Testis (tissue), 2 donors: ENCODE measurements at regions not wholly inside any gene's neighbourhood (a gene's known extent, or its start where the extent isn't known, plus 50 kb on each side); places are given as distances from the start of the nearest gene placed in this dataset.

Experiments
- DNase-seq: peaks from one replicate; pipeline ENCODE4 v3.0.0-alpha.2; 2019
- H3K27ac ChIP-seq, 2 donors: fragments of 200-600 bp; sonication (generic); one replicate each; pipeline ENCODE4 v1.5.1; 2019
- H3K27me3 ChIP-seq: fragments of 200-600 bp; sonication (generic); one replicate; pipeline ENCODE4 v1.5.1; 2019
- H3K36me3 ChIP-seq: fragments of 200-600 bp; sonication (generic); one replicate; pipeline ENCODE4 v1.5.1; 2017; ENCODE audit warnings: low read depth; ENCODE audit errors: missing control alignments
- H3K4me1 ChIP-seq: fragments of 200-600 bp; sonication (generic); one replicate; pipeline ENCODE4 v1.5.1; 2019
- H3K4me3 ChIP-seq, 2 donors: fragments of 200-600 bp; sonication (generic); one replicate each; pipeline ENCODE4 v1.5.1; 2017 to 2019
- H3K9me3 ChIP-seq: fragments of 200-600 bp; sonication (generic); one replicate; pipeline ENCODE4 v1.5.1; 2017
- CTCF ChIP-seq, 3 experiments: fragments of 450-650 bp in 2 of 3; fragments of 200-600 bp in 1 of 3; sonication (generic) in 1 of 3; IDR thresholded peaks; one replicate each; pipeline ENCODE4 v1.5.1; 2016 to 2019; ENCODE audit warnings: antibody characterized with exemption in 3 of 3, mild to moderate bottlenecking in 2 of 3, moderate library complexity in 1 of 3
- POLR2A ChIP-seq: fragments of 450-650 bp; IDR thresholded peaks from one replicate; pipeline ENCODE4 v1.6.1; 2017; ENCODE audit warnings: antibody characterized with exemption, mild to moderate bottlenecking, moderate library complexity
- WGBS, 2 donors: methylation state at CpG; one replicate each; pipeline ENCODE4 v1.1.5; 2018; 5-methylcytosine and 5-hydroxymethylcytosine counted together
- intact Hi-C: fragments of 100-400 bp; cut with DNase I; formaldehyde crosslinking; loops from one replicate; pipeline ENCODE4 v1.15.1; 2023; ENCODE audit warnings: low total_unique reads

DNA sequence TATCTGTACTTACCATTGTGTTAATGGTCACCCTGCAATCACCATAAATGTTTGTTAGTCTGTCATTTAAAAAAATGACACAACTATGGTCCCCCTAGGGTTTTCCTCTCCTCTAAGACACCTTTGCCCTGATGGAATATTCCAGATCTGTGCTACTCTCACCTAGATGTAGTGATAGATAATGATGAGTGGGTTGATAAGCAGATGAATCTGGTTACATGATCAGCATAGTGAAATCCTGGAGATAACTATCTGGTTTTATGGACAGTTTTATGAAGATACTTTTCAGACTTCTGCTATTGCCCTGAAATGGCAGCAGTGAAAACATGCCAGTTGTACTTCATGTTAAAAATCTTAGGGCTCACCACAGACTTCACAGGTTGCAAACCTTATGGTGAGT, 152.4 kb downstream of the GATA3 start:
- Histone ChIP-seq H3K4me1 (no peaks in the 10 kb centered on the region), H3K9me3 (no peaks in the 10 kb centered on the region), H3K36me3 (no peaks in the 10 kb centered on the region), H3K27me3 (no peaks in the 10 kb centered on the region), H3K4me3 (no peak overlapping the region), H3K27ac (no peak overlapping the region)
- TF ChIP-seq CTCF (IDR thresholded peaks at IDR 0.05), result no peak
- intact Hi-C loops, result no loop called here
- DNase-seq, result no peak

DNA sequence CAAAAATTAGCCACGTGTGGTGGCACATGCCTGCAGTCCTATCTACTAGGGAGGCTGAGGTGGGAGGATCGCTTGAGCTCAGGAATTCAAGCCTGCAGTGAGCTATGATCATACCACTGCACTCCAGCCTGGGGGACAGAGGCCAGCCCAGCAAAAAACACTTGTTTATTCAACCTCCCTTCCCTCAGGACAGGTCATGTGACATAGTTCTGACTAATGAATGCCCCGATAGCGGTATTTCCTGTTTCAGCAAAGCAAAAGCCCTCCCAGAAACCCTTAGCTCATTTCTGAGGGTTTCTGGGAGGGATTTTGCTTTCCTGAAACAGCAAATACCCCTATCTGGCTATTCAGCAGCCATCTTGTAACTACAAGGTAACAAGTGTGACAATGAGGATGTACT, 157.1 kb downstream of the GATA3 start:
- no peaks in the 10 kb centered on the region for H3K9me3 ChIP-seq
- 80 to 86% methylated on average over 4 of the region's 4 CpGs for WGBS, 2 donors
- no peaks in the 10 kb centered on the region for H3K4me1 ChIP-seq
- H3K4me3 ChIP-seq, result no peak overlapping the region
- no peaks in the 10 kb centered on the region for H3K36me3 ChIP-seq
- no peaks in the 10 kb centered on the region for H3K27me3 ChIP-seq
- H3K27ac ChIP-seq, result no peak overlapping the region
- no peak for DNase-seq
- intact Hi-C loops, result no loop called here
- TF ChIP-seq POLR2A (no peak), CTCF (IDR thresholded peaks at IDR 0.05) (no peak)

GRCh38 chr10:8213735-8214134, 159.2 kb downstream of the GATA3 start:
- WGBS, 2 donors, result 90 to 98% methylated on average over 2 of the region's 2 CpGs

DNA sequence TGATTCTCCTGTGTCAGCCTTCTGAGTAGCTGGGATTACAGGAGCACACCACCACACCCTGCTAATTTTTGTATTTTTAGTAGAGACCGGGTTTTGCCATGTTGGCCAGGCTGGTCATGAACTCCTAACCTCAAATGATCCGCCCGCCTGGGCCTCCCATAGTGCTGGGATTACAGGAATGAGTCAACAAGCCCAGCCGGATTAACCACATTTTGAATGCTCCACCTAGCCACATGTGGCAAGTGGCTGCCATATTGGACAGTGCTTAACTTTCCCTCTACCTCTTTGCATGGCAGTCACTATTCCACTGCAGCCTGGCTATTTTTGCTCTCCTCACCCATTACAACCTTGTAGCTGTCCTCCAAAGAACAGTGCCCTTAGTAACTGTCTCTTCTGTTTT, 160.1 kb downstream of the GATA3 start:
- no peaks in the 10 kb centered on the region for H3K4me1 ChIP-seq
- intact Hi-C loops, result no loop called here

More at GRCh38 chr10:8213735-8214134, 159.2 kb downstream of the GATA3 start:
- no peak for DNase-seq
- Histone ChIP-seq H3K36me3 (no peaks in the 10 kb centered on the region), H3K9me3 (no peaks in the 10 kb centered on the region), H3K27ac (no peak overlapping the region), H3K4me1 (no peaks in the 10 kb centered on the region), H3K4me3 (no peak overlapping the region), H3K27me3 (no peaks in the 10 kb centered on the region)
- intact Hi-C loops, result no loop called here
- no peak for TF ChIP-seq POLR2A
- TF ChIP-seq CTCF (IDR thresholded peaks at IDR 0.05), result no peak

More for the DNA sequence above, 160.1 kb downstream of the GATA3 start:
- Histone ChIP-seq H3K9me3 (no peaks in the 10 kb centered on the region), H3K27ac (no peak overlapping the region), H3K36me3 (no peaks in the 10 kb centered on the region), H3K27me3 (no peaks in the 10 kb centered on the region), H3K4me3 (no peak overlapping the region)
- 91 to 99% methylated on average over 4 of the region's 4 CpGs for WGBS, 2 donors
- TF ChIP-seq POLR2A, result no peak
- TF ChIP-seq CTCF (IDR thresholded peaks at IDR 0.05), result no peak
- DNase-seq, result no peak
